ENCODE measurements at regions not wholly inside any gene's neighbourhood (a gene's known extent, or its start where the extent isn't known, plus 50 kb on each side); places are given as distances from the start of the nearest gene placed in this dataset.
A peak's percentile ranks its signal among the peaks of the same experiment; 100 is the strongest.

DNA sequence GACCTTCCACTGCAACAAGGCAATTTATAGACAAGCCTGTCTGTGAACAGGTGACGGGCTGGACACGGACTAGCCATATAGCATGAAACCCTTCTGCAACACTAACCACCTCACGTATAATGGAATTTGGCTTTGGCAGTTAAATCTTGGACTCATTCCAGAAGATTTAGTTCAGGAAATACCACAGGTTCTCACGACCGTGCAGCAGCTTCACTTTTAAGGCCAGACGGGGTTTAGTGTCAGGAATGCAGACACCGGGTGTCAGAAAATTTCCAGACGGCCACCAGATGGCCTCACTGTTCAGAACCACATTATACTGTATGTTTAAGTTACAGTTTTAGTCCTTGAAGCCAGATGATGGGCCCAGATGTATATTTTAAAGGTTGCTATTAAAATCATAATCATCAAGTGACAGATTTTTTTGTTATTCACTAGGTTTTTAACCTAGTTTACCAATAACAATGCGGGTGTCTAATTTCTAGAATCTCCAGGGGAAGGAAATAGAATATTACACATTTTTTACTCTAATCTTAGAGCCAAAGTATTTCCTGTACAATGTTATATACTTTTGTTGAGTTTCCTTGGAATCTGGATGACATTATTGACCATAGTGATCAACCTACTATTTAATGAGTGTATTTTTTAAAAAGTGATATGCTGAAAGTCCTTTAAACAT is 90.5 kb upstream of the TMPO start:
- intact Hi-C loops (cut with DNase I; ENCODE audit: low total_unique reads), result loop anchor here (1.0 kb wide), 1 partner anchor 90 kb away; the partner anchor contains the start of gene TMPO
- ATAC-seq (peak in 1 of 2 donors; percentile 55), DNase-seq (peak in 1 of 2 donors; percentile 19)
- no peaks in the 10 kb centered on the region for H3K9me3 ChIP-seq
- no peaks in the 10 kb centered on the region for H3K27me3 ChIP-seq
- no peaks in the 10 kb centered on the region for H3K36me3 ChIP-seq
- H3K4me3 ChIP-seq, result no peak overlapping the region
- H3K27ac ChIP-seq, result no peak overlapping the region
- H3K4me1 ChIP-seq, result peaks cover 0 to under 1% of the 10 kb centered on the region in 2 donors
- in situ Hi-C loops (cut with MboI; ENCODE audit: low sequenced_read_pairs in 4 of 4), result no loop called here
- TF ChIP-seq POLR2A (IDR thresholded peaks at IDR 0.05), result no peak
- TF ChIP-seq, protein P1, sequence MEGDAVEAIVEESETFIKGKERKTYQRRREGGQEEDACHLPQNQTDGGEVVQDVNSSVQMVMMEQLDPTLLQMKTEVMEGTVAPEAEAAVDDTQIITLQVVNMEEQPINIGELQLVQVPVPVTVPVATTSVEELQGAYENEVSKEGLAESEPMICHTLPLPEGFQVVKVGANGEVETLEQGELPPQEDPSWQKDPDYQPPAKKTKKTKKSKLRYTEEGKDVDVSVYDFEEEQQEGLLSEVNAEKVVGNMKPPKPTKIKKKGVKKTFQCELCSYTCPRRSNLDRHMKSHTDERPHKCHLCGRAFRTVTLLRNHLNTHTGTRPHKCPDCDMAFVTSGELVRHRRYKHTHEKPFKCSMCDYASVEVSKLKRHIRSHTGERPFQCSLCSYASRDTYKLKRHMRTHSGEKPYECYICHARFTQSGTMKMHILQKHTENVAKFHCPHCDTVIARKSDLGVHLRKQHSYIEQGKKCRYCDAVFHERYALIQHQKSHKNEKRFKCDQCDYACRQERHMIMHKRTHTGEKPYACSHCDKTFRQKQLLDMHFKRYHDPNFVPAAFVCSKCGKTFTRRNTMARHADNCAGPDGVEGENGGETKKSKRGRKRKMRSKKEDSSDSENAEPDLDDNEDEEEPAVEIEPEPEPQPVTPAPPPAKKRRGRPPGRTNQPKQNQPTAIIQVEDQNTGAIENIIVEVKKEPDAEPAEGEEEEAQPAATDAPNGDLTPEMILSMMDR (IDR thresholded peaks at IDR 0.05 in 4 of 5, conservative IDR thresholded peaks at IDR 0.05 in 1 of 5), result peak; percentile 9 to 61 (median 42)

DNA sequence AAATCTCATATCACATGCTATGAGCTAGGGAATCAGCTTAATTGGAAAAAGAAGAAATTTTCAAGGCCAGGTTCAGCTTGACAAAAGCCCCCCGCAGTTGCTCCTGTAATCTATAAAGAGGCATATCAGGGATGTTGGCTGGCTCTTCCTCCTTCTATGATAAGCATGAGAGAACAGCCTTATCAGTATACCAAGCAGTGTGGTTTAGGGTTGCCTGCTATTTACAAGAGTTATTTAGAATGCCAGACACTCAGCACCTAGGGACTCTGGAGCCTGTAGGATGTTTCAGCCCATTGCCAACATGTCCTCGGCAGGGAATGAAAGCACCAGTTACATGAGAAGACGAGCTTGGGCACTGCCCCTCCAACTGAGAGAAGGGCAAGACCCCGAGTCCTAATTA is 89.5 kb upstream of the TMPO start:
- Histone ChIP-seq H3K4me3 (no peak overlapping the region), H3K4me1 (no peaks in the 10 kb centered on the region), H3K27ac (no peak overlapping the region), H3K27me3 (no peaks in the 10 kb centered on the region), H3K36me3 (no peaks in the 10 kb centered on the region), H3K9me3 (no peaks in the 10 kb centered on the region)
- in situ Hi-C loops (cut with MboI; ENCODE audit: low sequenced_read_pairs in 4 of 4), result no loop called here
- DNase-seq, result no peak
- TF ChIP-seq, protein P1 (IDR thresholded peaks at IDR 0.05 in 4 of 5, conservative IDR thresholded peaks at IDR 0.05 in 1 of 5), result no peak
- TF ChIP-seq POLR2A (IDR thresholded peaks at IDR 0.05), result no peak
- intact Hi-C loops (cut with DNase I; ENCODE audit: low total_unique reads), result no loop called here
- no peak for ATAC-seq

DNA sequence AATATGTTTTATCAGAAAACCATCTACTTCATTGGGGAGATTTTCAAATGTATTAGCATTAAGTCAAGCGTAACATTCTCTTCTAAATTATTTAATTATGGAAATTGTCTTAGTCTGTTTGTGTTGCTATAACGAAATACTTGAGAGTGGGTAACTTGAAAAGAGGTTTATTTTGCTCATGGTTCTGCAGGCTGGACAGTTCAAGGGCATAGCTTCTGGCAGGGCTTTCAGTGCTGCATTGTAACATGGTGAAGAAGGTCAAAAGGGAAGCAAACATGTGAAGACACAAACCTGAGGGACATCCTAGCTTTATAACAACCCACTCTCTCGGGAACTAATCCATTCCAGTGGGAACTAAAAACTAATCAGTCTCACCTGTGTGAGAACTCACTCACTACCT is 84.3 kb upstream of the TMPO start:
- TF ChIP-seq, protein P1 (IDR thresholded peaks at IDR 0.05 in 4 of 5, conservative IDR thresholded peaks at IDR 0.05 in 1 of 5), result no peak
- TF ChIP-seq POLR2A (IDR thresholded peaks at IDR 0.05), result no peak
- no peaks in the 10 kb centered on the region for H3K36me3 ChIP-seq
- no peak overlapping the region for H3K4me3 ChIP-seq
- H3K9me3 ChIP-seq, result peaks cover 0 to 7% (median 0%) of the 10 kb centered on the region in 3 donors
- no peaks in the 10 kb centered on the region for H3K27me3 ChIP-seq
- no peak for ATAC-seq
- H3K27ac ChIP-seq, result no peak overlapping the region
- intact Hi-C loops (cut with DNase I; ENCODE audit: low total_unique reads) (no loop called here), in situ Hi-C loops (cut with MboI; ENCODE audit: low sequenced_read_pairs in 4 of 4) (no loop called here)
- no peak for DNase-seq
- no peaks in the 10 kb centered on the region for H3K4me1 ChIP-seq

DNA sequence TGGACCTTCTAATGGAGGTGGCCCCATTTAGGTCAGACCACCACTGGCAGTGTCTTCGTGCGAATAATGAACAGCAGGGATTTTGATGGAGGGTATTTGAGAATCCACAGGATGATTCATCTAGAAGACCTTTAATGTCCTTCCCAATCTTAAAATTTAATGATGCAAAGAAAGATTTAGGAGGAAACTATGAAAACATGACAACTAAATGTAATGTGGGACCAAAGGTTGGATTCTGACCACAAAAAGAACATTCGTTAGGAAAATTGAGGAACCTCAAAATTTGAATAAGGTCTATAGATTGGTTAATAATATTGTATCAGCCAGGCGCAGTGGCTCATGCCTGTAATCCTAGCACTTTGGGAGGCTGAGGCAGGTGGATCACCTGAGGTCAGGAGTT is 78.2 kb upstream of the TMPO start:
- Histone ChIP-seq H3K4me1 (no peaks in the 10 kb centered on the region), H3K4me3 (no peak overlapping the region), H3K27ac (no peak overlapping the region), H3K9me3 (peaks cover 0 to 7% (median 0%) of the 10 kb centered on the region in 3 donors), H3K27me3 (no peaks in the 10 kb centered on the region), H3K36me3 (no peaks in the 10 kb centered on the region)
- TF ChIP-seq POLR2A (IDR thresholded peaks at IDR 0.05), result no peak
- DNase-seq (no peak), ATAC-seq (no peak)
- in situ Hi-C loops (cut with MboI; ENCODE audit: low sequenced_read_pairs in 4 of 4), result no loop called here
- intact Hi-C loops (cut with DNase I; ENCODE audit: low total_unique reads), result no loop called here

DNA sequence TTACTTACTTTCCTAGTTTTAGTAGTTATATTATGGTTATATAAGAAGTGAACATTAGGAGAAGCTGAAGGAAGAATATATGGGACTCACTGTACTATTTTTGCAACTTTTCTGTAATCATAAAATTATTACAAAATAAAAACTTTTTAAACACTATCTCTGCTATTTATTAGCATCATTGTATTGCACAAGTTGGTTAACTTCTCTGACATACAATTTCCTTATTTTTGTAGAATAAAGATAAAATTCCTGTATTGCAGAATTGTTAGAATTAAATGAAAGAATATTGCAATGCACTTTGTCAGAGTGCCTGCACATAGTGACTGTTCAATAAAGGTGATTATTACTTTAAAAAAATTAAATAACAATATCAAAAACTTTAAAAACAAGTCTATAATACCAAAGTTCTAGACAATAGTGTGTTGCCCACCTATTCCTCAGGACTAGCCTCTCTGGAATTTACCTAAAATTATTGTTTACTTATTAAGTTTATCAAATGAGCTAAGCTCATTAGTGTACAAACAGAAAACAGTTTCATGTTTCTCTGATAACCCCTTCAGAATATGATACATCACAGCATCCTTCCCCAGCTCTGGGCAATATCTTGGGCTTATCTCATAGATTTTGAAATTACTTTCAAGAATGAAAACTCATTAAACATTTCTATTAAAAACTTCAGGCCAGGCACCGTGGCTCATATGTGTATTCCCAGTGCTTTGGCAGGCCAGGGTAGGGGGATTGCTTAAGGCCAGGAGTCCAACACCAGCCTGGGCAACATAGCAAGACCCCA is 77.4 kb upstream of the TMPO start:
- Histone ChIP-seq H3K4me3 (no peak overlapping the region), H3K27me3 (no peaks in the 10 kb centered on the region), H3K4me1 (no peaks in the 10 kb centered on the region), H3K27ac (no peak overlapping the region), H3K36me3 (no peaks in the 10 kb centered on the region), H3K9me3 (peaks cover 0 to 7% (median 0%) of the 10 kb centered on the region in 3 donors)
- ATAC-seq (no peak), DNase-seq (no peak)
- intact Hi-C loops (cut with DNase I; ENCODE audit: low total_unique reads), result no loop called here
- TF ChIP-seq, protein P1 (IDR thresholded peaks at IDR 0.05 in 4 of 5, conservative IDR thresholded peaks at IDR 0.05 in 1 of 5), result no peak
- no peak for TF ChIP-seq POLR2A (IDR thresholded peaks at IDR 0.05)
- in situ Hi-C loops (cut with MboI; ENCODE audit: low sequenced_read_pairs in 4 of 4), result no loop called here
